ENCODE measurements at regions not wholly inside any gene's neighbourhood (a gene's known extent, or its start where the extent isn't known, plus 50 kb on each side); places are given as distances from the start of the nearest gene placed in this dataset.

- no peaks in the 10 kb centered on the region for H3K27me3 ChIP-seq (ENCODE audit: control insufficient read depth in 2 of 2, insufficient read depth in 2 of 2, low read length in 2 of 2)
- no peak overlapping the region for H3K4me3 Mint-ChIP-seq
- intact Hi-C loops (cut with micrococcal nuclease) = no loop called here
- H2AFZ ChIP-seq (ENCODE audit: insufficient read depth, low read depth, low read length, poor library complexity, severe bottlenecking) = no peak overlapping the region
- DNase-seq = no peak
- no peaks in the 10 kb centered on the region for H3K4me1 ChIP-seq (ENCODE audit: control insufficient read depth in 1 of 2, insufficient read depth in 2 of 2, low read length in 2 of 2)
- TF ChIP-seq CTCF (IDR thresholded peaks at IDR 0.05) = no peak
- H3K36me3 Mint-ChIP-seq = no peaks in the 10 kb centered on the region
- no peak overlapping the region for H3K27ac Mint-ChIP-seq
- peaks cover 0 to 2% (median 0%) of the 10 kb centered on the region in 3 donors for H3K27me3 Mint-ChIP-seq (ENCODE audit: low read depth in 3 of 3)
- peaks cover 14 to 29% (median 21%) of the 10 kb centered on the region in 7 donors for H3K9me3 Mint-ChIP-seq
- no peaks in the 10 kb centered on the region for H3K36me3 ChIP-seq (replicated peaks in 1 of 2; ENCODE audit: control insufficient read depth in 1 of 2, insufficient read depth in 2 of 2, low read length in 2 of 2)
- H3K9ac ChIP-seq (ENCODE audit: insufficient read depth, low read length, poor library complexity, severe bottlenecking) = no peak overlapping the region
- H3K4me1 Mint-ChIP-seq = no peaks in the 10 kb centered on the region
- no peak overlapping the region for H3K4me2 ChIP-seq (replicated peaks; ENCODE audit: extremely low read depth, low read length, poor library complexity, severe bottlenecking)
- H3K27ac ChIP-seq (ENCODE audit: low read depth in 1 of 2, low read length in 2 of 2) = no peak overlapping the region
- H3K9me3 ChIP-seq (replicated peaks in 1 of 2; ENCODE audit: control insufficient read depth in 1 of 2, insufficient read depth in 1 of 2, low read length in 2 of 2) = peaks cover 6 to 17% of the 10 kb centered on the region in 2 donors
- no peaks in the 10 kb centered on the region for H4K20me1 ChIP-seq (ENCODE audit: insufficient read depth, low read length)
- no peak overlapping the region for H3K4me3 ChIP-seq (replicated peaks in 1 of 3; ENCODE audit: low read depth in 2 of 3, low read length in 3 of 3)
- H3K79me2 ChIP-seq (ENCODE audit: insufficient read depth, low read length) = no peaks in the 10 kb centered on the region
- WGBS (ENCODE audit: insufficient coverage) = 100% methylated on average over 1 of the region's 2 CpGs
Observed at GRCh38 chr5:124210111-124210910, 536.1 kb downstream of the ZNF608 start.

GRCh38 chr5:124207118-124207517 is 539.3 kb downstream of the ZNF608 start:
- Histone ChIP-seq H3K27me3 (ENCODE audit: control insufficient read depth in 2 of 2, insufficient read depth in 2 of 2, low read length in 2 of 2) (no peaks in the 10 kb centered on the region), H3K9me3 (replicated peaks in 1 of 2; ENCODE audit: control insufficient read depth in 1 of 2, insufficient read depth in 1 of 2, low read length in 2 of 2) (peaks cover 14 to 19% of the 10 kb centered on the region in 2 donors), H4K20me1 (ENCODE audit: insufficient read depth, low read length) (no peaks in the 10 kb centered on the region), H3K27ac (ENCODE audit: low read depth in 1 of 2, low read length in 2 of 2) (no peak overlapping the region), H3K4me1 (ENCODE audit: control insufficient read depth in 1 of 2, insufficient read depth in 2 of 2, low read length in 2 of 2) (no peaks in the 10 kb centered on the region), H3K36me3 (replicated peaks in 1 of 2; ENCODE audit: control insufficient read depth in 1 of 2, insufficient read depth in 2 of 2, low read length in 2 of 2) (no peaks in the 10 kb centered on the region), H3K79me2 (ENCODE audit: insufficient read depth, low read length) (no peaks in the 10 kb centered on the region), H2AFZ (ENCODE audit: insufficient read depth, low read depth, low read length, poor library complexity, severe bottlenecking) (no peak overlapping the region), H3K4me3 (replicated peaks in 1 of 3; ENCODE audit: low read depth in 2 of 3, low read length in 3 of 3) (no peak overlapping the region), H3K4me2 (replicated peaks; ENCODE audit: extremely low read depth, low read length, poor library complexity, severe bottlenecking) (no peak overlapping the region), H3K9ac (ENCODE audit: insufficient read depth, low read length, poor library complexity, severe bottlenecking) (no peak overlapping the region)
- no peak overlapping the region for H3K27ac Mint-ChIP-seq
- no peak for TF ChIP-seq CTCF (IDR thresholded peaks at IDR 0.05)
- DNase-seq = no peak
- 100% methylated on average over 3 of the region's 3 CpGs for WGBS (ENCODE audit: insufficient coverage)
- H3K9me3 Mint-ChIP-seq = peaks cover 4 to 20% (median 17%) of the 10 kb centered on the region in 7 donors
- intact Hi-C loops (cut with micrococcal nuclease) = no loop called here
- no peaks in the 10 kb centered on the region for H3K36me3 Mint-ChIP-seq
- H3K4me3 Mint-ChIP-seq = no peak overlapping the region
- no peaks in the 10 kb centered on the region for H3K4me1 Mint-ChIP-seq
- H3K27me3 Mint-ChIP-seq (ENCODE audit: low read depth in 3 of 3) = peaks cover 0 to 2% (median 0%) of the 10 kb centered on the region in 3 donors

All from CD14-positive monocyte (primary cell).